ENCODE measurements at regions not wholly inside any gene's neighbourhood (a gene's known extent, or its start where the extent isn't known, plus 50 kb on each side); places are given as distances from the start of the nearest gene placed in this dataset.

DNA sequence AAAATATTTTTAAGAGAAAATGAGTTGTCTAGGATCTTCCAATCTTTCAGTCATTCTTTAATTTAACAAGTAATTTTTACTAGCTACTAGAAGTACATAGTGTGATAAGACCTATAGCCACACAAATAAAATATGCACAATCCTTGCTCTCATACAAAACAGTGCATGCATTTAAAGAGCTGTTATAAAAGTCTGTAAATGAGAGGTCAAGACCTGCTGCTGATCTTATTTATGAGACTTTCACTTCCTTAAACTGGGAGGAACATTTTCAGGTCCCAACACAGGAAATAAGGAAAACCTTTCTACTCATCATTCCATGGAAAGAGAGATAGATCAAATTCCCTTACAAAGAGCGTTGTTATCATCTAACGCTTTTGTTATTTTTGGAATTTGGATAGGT, 54.2 kb upstream of the PAM start:
- ChIA-PET POLR2A (no interaction called here), CTCF (interaction anchor here (2.0 kb wide), 1 partner anchor 18 kb away, joined by 12 read pairs; no protein-coding TSS in a partner anchor)
- no peaks in the 10 kb centered on the region for H3K9me3 ChIP-seq (ENCODE audit: control insufficient read depth, insufficient read depth, low read depth, low read length)
- H3K36me3 ChIP-seq (ENCODE audit: control insufficient read depth in 2 of 2, insufficient read depth in 1 of 2, low read length in 2 of 2), result no peaks in the 10 kb centered on the region
- H3K4me1 ChIP-seq (ENCODE audit: control insufficient read depth, insufficient read depth, low read length), result peaks cover 5% of the 10 kb centered on the region; the same call in 1 of the 2 replicates
- no peak overlapping the region for H3K27ac ChIP-seq (ENCODE audit: extremely low read depth, low read depth, low read length)
- TF ChIP-seq ZNF501 (tag by site-specific recombination; IDR thresholded peaks at IDR 0.05), result no peak
- TF ChIP-seq, protein P1, sequence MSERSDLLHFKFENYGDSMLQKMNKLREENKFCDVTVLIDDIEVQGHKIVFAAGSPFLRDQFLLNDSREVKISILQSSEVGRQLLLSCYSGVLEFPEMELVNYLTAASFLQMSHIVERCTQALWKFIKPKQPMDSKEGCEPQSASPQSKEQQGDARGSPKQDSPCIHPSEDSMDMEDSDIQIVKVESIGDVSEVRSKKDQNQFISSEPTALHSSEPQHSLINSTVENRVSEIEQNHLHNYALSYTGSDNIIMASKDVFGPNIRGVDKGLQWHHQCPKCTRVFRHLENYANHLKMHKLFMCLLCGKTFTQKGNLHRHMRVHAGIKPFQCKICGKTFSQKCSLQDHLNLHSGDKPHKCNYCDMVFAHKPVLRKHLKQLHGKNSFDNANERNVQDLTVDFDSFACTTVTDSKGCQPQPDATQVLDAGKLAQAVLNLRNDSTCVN (tag by site-specific recombination; optimal IDR thresholded peaks at IDR 0.05), result no peak
- no peak for TF ChIP-seq ZNF138 (tag by site-specific recombination; IDR thresholded peaks at IDR 0.05; ENCODE audit: borderline replicate concordance)
- no peak for TF ChIP-seq GLIS1 (tag by site-specific recombination; IDR thresholded peaks at IDR 0.05)
- TF ChIP-seq, protein P2, sequence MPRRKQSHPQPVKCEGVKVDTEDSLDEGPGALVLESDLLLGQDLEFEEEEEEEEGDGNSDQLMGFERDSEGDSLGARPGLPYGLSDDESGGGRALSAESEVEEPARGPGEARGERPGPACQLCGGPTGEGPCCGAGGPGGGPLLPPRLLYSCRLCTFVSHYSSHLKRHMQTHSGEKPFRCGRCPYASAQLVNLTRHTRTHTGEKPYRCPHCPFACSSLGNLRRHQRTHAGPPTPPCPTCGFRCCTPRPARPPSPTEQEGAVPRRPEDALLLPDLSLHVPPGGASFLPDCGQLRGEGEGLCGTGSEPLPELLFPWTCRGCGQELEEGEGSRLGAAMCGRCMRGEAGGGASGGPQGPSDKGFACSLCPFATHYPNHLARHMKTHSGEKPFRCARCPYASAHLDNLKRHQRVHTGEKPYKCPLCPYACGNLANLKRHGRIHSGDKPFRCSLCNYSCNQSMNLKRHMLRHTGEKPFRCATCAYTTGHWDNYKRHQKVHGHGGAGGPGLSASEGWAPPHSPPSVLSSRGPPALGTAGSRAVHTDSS (tag by site-specific recombination; IDR thresholded peaks at IDR 0.05), result no peak
- no peak for TF ChIP-seq ZNF768 (tag by site-specific recombination; IDR thresholded peaks at IDR 0.05)
- no peak for TF ChIP-seq MYNN (tag by site-specific recombination; IDR thresholded peaks at IDR 0.05; ENCODE audit: borderline replicate concordance)
- TF ChIP-seq, protein P3, sequence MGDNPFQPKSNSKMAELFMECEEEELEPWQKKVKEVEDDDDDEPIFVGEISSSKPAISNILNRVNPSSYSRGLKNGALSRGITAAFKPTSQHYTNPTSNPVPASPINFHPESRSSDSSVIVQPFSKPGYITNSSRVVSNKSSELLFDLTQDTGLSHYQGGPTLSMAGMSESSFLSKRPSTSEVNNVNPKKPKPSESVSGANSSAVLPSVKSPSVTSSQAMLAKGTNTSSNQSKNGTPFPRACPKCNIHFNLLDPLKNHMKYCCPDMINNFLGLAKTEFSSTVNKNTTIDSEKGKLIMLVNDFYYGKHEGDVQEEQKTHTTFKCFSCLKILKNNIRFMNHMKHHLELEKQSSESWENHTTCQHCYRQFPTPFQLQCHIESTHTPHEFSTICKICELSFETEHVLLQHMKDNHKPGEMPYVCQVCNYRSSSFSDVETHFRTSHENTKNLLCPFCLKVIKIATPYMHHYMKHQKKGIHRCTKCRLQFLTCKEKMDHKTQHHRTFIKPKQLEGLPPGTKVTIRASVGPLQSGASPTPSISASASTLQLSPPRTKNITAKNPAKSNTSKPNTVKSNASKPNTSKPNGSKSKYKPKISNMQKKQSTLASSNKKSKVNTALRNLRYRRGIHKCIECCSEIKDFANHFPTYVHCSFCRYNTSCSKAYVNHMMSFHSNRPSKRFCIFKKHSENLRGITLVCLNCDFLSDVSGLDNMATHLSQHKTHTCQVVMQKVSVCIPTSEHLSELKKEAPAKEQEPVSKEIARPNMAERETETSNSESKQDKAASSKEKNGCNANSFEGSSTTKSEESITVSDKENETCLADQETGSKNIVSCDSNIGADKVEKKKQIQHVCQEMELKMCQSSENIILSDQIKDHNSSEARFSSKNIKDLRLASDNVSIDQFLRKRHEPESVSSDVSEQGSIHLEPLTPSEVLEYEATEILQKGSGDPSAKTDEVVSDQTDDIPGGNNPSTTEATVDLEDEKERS (tag by site-specific recombination; IDR thresholded peaks at IDR 0.05), result no peak
- no peak for TF ChIP-seq ZNF433 (tag by site-specific recombination; IDR thresholded peaks at IDR 0.05; ENCODE audit: low read depth)
- TF ChIP-seq ZNF169 (tag by site-specific recombination; IDR thresholded peaks at IDR 0.05), result no peak
- no peak for TF ChIP-seq ZNF24 (tag by site-specific recombination; IDR thresholded peaks at IDR 0.05)
- TF ChIP-seq ZBTB7A (tag by site-specific recombination; IDR thresholded peaks at IDR 0.05; ENCODE audit: low read depth), result no peak
- TF ChIP-seq ZNF585B (tag by site-specific recombination; IDR thresholded peaks at IDR 0.05), result no peak
- no peak for TF ChIP-seq ZNF155 (tag by site-specific recombination; IDR thresholded peaks at IDR 0.05)
- no peak for TF ChIP-seq ZIC2 (tag by site-specific recombination; IDR thresholded peaks at IDR 0.05)
- no peak overlapping the region for H3K4me3 ChIP-seq (ENCODE audit: low read depth, low read length)

DNA sequence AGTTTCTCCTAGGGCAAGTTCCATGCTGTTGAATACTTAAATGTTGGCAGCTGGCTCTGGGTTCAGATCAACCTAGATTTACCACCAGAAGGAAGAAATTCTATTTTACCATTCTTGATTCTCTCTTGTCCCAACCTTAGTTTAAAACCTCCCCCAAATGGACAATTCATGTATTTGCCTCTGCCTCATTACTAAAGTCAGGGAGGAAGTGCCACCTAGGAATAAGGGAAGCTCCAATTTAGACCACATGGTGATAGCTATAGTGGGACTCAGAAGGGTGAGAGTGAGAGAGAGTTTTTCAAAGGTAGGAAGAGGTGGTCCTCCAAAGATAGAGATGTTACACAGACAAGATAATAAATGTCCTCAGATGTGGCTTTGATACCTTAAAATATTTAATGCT, 53.4 kb upstream of the PAM start:
- ChIA-PET POLR2A (no interaction called here), CTCF (interaction anchor here (0.5 to 2.0 kb wide), 3 partner anchors 19 to 1918 kb away, joined by 3 to 12 read pairs (median 3); no protein-coding TSS in a partner anchor)
- peaks cover 5% of the 10 kb centered on the region; the same call in 1 of the 2 replicates for H3K4me1 ChIP-seq (ENCODE audit: control insufficient read depth, insufficient read depth, low read length)
- H3K36me3 ChIP-seq (ENCODE audit: control insufficient read depth in 2 of 2, insufficient read depth in 1 of 2, low read length in 2 of 2), result no peaks in the 10 kb centered on the region
- H3K27ac ChIP-seq (ENCODE audit: extremely low read depth, low read depth, low read length), result no peak overlapping the region
- H3K4me3 ChIP-seq (ENCODE audit: low read depth, low read length), result no peak overlapping the region
- TF ChIP-seq, protein P4, sequence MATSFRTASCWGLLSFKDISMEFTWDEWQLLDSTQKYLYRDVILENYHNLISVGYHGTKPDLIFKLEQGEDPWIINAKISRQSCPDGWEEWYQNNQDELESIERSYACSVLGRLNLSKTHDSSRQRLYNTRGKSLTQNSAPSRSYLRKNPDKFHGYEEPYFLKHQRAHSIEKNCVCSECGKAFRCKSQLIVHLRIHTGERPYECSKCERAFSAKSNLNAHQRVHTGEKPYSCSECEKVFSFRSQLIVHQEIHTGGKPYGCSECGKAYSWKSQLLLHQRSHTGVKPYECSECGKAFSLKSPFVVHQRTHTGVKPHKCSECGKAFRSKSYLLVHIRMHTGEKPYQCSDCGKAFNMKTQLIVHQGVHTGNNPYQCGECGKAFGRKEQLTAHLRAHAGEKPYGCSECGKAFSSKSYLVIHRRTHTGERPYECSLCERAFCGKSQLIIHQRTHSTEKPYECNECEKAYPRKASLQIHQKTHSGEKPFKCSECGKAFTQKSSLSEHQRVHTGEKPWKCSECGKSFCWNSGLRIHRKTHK (tag by site-specific recombination; IDR thresholded peaks at IDR 0.05), result no peak
- no peak for TF ChIP-seq GFI1B (tag by site-specific recombination; IDR thresholded peaks at IDR 0.05)
- no peak for TF ChIP-seq ZBTB8A (tag by site-specific recombination; IDR thresholded peaks at IDR 0.05)
- TF ChIP-seq, protein P1 (tag by site-specific recombination; optimal IDR thresholded peaks at IDR 0.05), result no peak
- TF ChIP-seq ZNF433 (tag by site-specific recombination; IDR thresholded peaks at IDR 0.05; ENCODE audit: low read depth), result no peak
- TF ChIP-seq, protein P5, sequence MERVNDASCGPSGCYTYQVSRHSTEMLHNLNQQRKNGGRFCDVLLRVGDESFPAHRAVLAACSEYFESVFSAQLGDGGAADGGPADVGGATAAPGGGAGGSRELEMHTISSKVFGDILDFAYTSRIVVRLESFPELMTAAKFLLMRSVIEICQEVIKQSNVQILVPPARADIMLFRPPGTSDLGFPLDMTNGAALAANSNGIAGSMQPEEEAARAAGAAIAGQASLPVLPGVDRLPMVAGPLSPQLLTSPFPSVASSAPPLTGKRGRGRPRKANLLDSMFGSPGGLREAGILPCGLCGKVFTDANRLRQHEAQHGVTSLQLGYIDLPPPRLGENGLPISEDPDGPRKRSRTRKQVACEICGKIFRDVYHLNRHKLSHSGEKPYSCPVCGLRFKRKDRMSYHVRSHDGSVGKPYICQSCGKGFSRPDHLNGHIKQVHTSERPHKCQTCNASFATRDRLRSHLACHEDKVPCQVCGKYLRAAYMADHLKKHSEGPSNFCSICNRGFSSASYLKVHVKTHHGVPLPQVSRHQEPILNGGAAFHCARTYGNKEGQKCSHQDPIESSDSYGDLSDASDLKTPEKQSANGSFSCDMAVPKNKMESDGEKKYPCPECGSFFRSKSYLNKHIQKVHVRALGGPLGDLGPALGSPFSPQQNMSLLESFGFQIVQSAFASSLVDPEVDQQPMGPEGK (tag by site-specific recombination; IDR thresholded peaks at IDR 0.05), result no peak
- no peak for TF ChIP-seq ZNF624 (tag by site-specific recombination; IDR thresholded peaks at IDR 0.05)
- no peak for TF ChIP-seq KLF8 (tag by site-specific recombination; IDR thresholded peaks at IDR 0.05)
- TF ChIP-seq ZNF548 (tag by site-specific recombination; IDR thresholded peaks at IDR 0.05), result no peak
- TF ChIP-seq ZNF23 (tag by site-specific recombination; IDR thresholded peaks at IDR 0.05; ENCODE audit: borderline replicate concordance), result no peak
- no peaks in the 10 kb centered on the region for H3K9me3 ChIP-seq (ENCODE audit: control insufficient read depth, insufficient read depth, low read depth, low read length)
